Tibial nerve (tissue), 4 donors: ENCODE measurements at regions not wholly inside any gene's neighbourhood (a gene's known extent, or its start where the extent isn't known, plus 50 kb on each side); places are given as distances from the start of the nearest gene placed in this dataset.

Experiments
- DNase-seq, 2 donors: peaks; one replicate each; pipeline ENCODE4 v3.0.0-alpha.2; 2019; ENCODE audit warnings: low spot score in 2 of 2
- H3K27ac ChIP-seq, 4 donors: fragments of 200-600 bp; sonication (generic) in 3 of 4; one replicate each; pipeline ENCODE4 v1.5.1; 2017 to 2019; ENCODE audit warnings: mild to moderate bottlenecking in 1 of 4
- H3K27me3 ChIP-seq, 2 donors: fragments of 200-600 bp; sonication (generic) in 1 of 2; one replicate each; pipeline versions ENCODE4 v1.5.1 to v1.6.0; 2017 to 2019
- H3K36me3 ChIP-seq, 3 donors: fragments of 200-600 bp; sonication (generic); one replicate each; pipeline ENCODE4 v1.5.1; 2018 to 2019
- H3K4me1 ChIP-seq, 4 donors: fragments of 200-600 bp; sonication (generic) in 3 of 4; one replicate each; pipeline ENCODE4 v1.5.1; 2017 to 2019
- H3K4me3 ChIP-seq, 4 donors: fragments of 200-600 bp; sonication (generic) in 3 of 4; one replicate each; pipeline ENCODE4 v1.5.1; 2017 to 2019; ENCODE audit warnings: mild to moderate bottlenecking in 1 of 4, moderate library complexity in 1 of 4
- H3K9me3 ChIP-seq, 4 donors: fragments of 200-600 bp; sonication (generic) in 3 of 4; one replicate each; pipeline ENCODE4 v1.5.1; 2017 to 2019
- CTCF ChIP-seq, 5 experiments: fragments of 200-600 bp in 3 of 5; fragments of 450-650 bp in 2 of 5; sonication (generic) in 3 of 5; IDR thresholded peaks; one replicate each; pipeline ENCODE4 v1.5.1; 2016 to 2019; ENCODE audit warnings: antibody characterized with exemption in 5 of 5, mild to moderate bottlenecking in 3 of 5, moderate library complexity in 2 of 5
- EP300 ChIP-seq, 2 donors: sonication (generic); formaldehyde crosslinking; IDR thresholded peaks; one replicate each; pipeline ENCODE4 v1.6.1; 2017; ENCODE audit warnings: antibody characterized with exemption in 2 of 2, mild to moderate bottlenecking in 1 of 2
- POLR2A ChIP-seq, 2 donors: fragments of 450-650 bp; IDR thresholded peaks; one replicate each; pipeline ENCODE4 v1.6.1; 2017; ENCODE audit warnings: antibody characterized with exemption in 2 of 2, mild to moderate bottlenecking in 2 of 2, moderate library complexity in 2 of 2
- WGBS, 2 donors: methylation state at CpG; one replicate each; pipeline ENCODE4 v1.1.5; 2018; 5-methylcytosine and 5-hydroxymethylcytosine counted together

GRCh38 chr10:63930584-63930983 is 409.4 kb downstream of the REEP3 start:
- TF ChIP-seq POLR2A (IDR thresholded peaks at IDR 0.05) (no peak), CTCF (IDR thresholded peaks at IDR 0.05) (no peak), EP300 (IDR thresholded peaks at IDR 0.05) (no peak)
- no peak overlapping the region for H3K4me3 ChIP-seq
- H3K9me3 ChIP-seq, result no peaks in the 10 kb centered on the region
- H3K36me3 ChIP-seq, result no peaks in the 10 kb centered on the region
- H3K27me3 ChIP-seq, result no peaks in the 10 kb centered on the region
- no peak overlapping the region for H3K27ac ChIP-seq
- no peak for DNase-seq
- WGBS, 2 donors, result 88 to 90% methylated on average over 4 of the region's 4 CpGs
- H3K4me1 ChIP-seq, result no peaks in the 10 kb centered on the region

- H3K36me3 ChIP-seq, result no peaks in the 10 kb centered on the region
- no peak overlapping the region for H3K27ac ChIP-seq
- no peaks in the 10 kb centered on the region for H3K27me3 ChIP-seq
- WGBS, 2 donors, result 56 to 64% methylated on average over 2 of the region's 2 CpGs
- H3K4me3 ChIP-seq, result no peak overlapping the region
- no peak for DNase-seq
- no peaks in the 10 kb centered on the region for H3K4me1 ChIP-seq
- no peak for TF ChIP-seq POLR2A (IDR thresholded peaks at IDR 0.05)
- no peak for TF ChIP-seq CTCF (IDR thresholded peaks at IDR 0.05)
- no peak for TF ChIP-seq EP300 (IDR thresholded peaks at IDR 0.05)
- H3K9me3 ChIP-seq, result no peaks in the 10 kb centered on the region
Measured at GRCh38 chr10:63935705-63936104, 414.5 kb downstream of the REEP3 start.

- no peaks in the 10 kb centered on the region for H3K27me3 ChIP-seq
- WGBS, 2 donors, result 73 to 74% methylated on average over 1 of the region's 1 CpG
Measured at GRCh38 chr10:63940277-63940922, 419.2 kb downstream of the REEP3 start.

GRCh38 chr10:63964406-63964805 is 443.2 kb downstream of the REEP3 start:
- DNase-seq, result no peak
- Histone ChIP-seq H3K4me3 (no peak overlapping the region), H3K27me3 (no peaks in the 10 kb centered on the region), H3K4me1 (no peaks in the 10 kb centered on the region), H3K9me3 (no peaks in the 10 kb centered on the region), H3K27ac (no peak overlapping the region), H3K36me3 (no peaks in the 10 kb centered on the region)
- 62 to 68% methylated on average over 2 of the region's 2 CpGs for WGBS, 2 donors
- TF ChIP-seq CTCF (IDR thresholded peaks at IDR 0.05), result no peak
- no peak for TF ChIP-seq POLR2A (IDR thresholded peaks at IDR 0.05)
- no peak for TF ChIP-seq EP300 (IDR thresholded peaks at IDR 0.05)

More at GRCh38 chr10:63940277-63940922, 419.2 kb downstream of the REEP3 start:
- H3K9me3 ChIP-seq, result no peaks in the 10 kb centered on the region
- no peak for TF ChIP-seq EP300 (IDR thresholded peaks at IDR 0.05)
- TF ChIP-seq POLR2A (IDR thresholded peaks at IDR 0.05), result no peak
- no peak for TF ChIP-seq CTCF (IDR thresholded peaks at IDR 0.05)
- no peaks in the 10 kb centered on the region for H3K36me3 ChIP-seq
- DNase-seq, result no peak
- H3K4me3 ChIP-seq, result no peak overlapping the region
- H3K27ac ChIP-seq, result no peak overlapping the region
- H3K4me1 ChIP-seq, result no peaks in the 10 kb centered on the region

GRCh38 chr10:63965846-63966245 is 444.6 kb downstream of the REEP3 start:
- TF ChIP-seq POLR2A (IDR thresholded peaks at IDR 0.05), result no peak
- no peak for TF ChIP-seq CTCF (IDR thresholded peaks at IDR 0.05)
- no peak overlapping the region for H3K27ac ChIP-seq
- no peak for DNase-seq
- no peaks in the 10 kb centered on the region for H3K36me3 ChIP-seq
- H3K4me3 ChIP-seq, result no peak overlapping the region
- no peaks in the 10 kb centered on the region for H3K9me3 ChIP-seq
- no peaks in the 10 kb centered on the region for H3K4me1 ChIP-seq
- no peaks in the 10 kb centered on the region for H3K27me3 ChIP-seq
- WGBS, 2 donors, result 68% methylated on average over 4 of the region's 4 CpGs
